NOMO-1 treated with DMSO at 0.1 percent for 48 hours (cell line): ENCODE measurements at regions not wholly inside any gene's neighbourhood (a gene's known extent, or its start where the extent isn't known, plus 50 kb on each side); places are given as distances from the start of the nearest gene placed in this dataset.
"Not testable (repeated sequence)": the region's sequence is repeated elsewhere in the genome, so short reads cannot be mapped to it uniquely, and the experiment has no call there.

Source experiments
- DNase-seq: peaks from one replicate; lab custom pipeline; 2025; ENCODE audit not compliant: unreplicated experiment; lab: John Stamatoyannopoulos, UW

- no peak for DNase-seq
These were observed 419.7 kb upstream of the ZEB2 start for GRCh38 chr2:144939590-144939989.

- DNase-seq: no peak
These were observed 418.2 kb upstream of the ZEB2 start for GRCh38 chr2:144937910-144938709.

- no peak for DNase-seq
These were observed 417.1 kb upstream of the ZEB2 start for GRCh38 chr2:144937066-144937465.

- no peak for DNase-seq
These were observed 416.5 kb upstream of the ZEB2 start for GRCh38 chr2:144936442-144936841.

- peak; percentile 94 for DNase-seq
These were observed 415.8 kb upstream of the ZEB2 start for GRCh38 chr2:144935736-144936135.

- no peak for DNase-seq
These were observed 415.3 kb upstream of the ZEB2 start for GRCh38 chr2:144935191-144935590.

- no peak for DNase-seq
These were observed 412.0 kb upstream of the ZEB2 start for GRCh38 chr2:144931960-144932359.

- no peak for DNase-seq
These were observed 411.6 kb upstream of the ZEB2 start for GRCh38 chr2:144931480-144931879.

- DNase-seq: no peak
These were observed 407.5 kb upstream of the ZEB2 start for GRCh38 chr2:144927429-144927828.

- DNase-seq: no peak
These were observed 406.0 kb upstream of the ZEB2 start for GRCh38 chr2:144925886-144926285.

GRCh38 chr2:144924827-144925226, 404.9 kb upstream of the ZEB2 start:
- DNase-seq: no peak

GRCh38 chr2:144922519-144922918, 402.6 kb upstream of the ZEB2 start:
- no peak for DNase-seq

GRCh38 chr2:144920755-144921530, 401.0 kb upstream of the ZEB2 start:
- no peak for DNase-seq

GRCh38 chr2:144914622-144915318, 394.9 kb upstream of the ZEB2 start:
- DNase-seq: no peak

- DNase-seq: no peak
These were observed 394.2 kb upstream of the ZEB2 start for GRCh38 chr2:144914113-144914512.

- no peak for DNase-seq
These were observed 392.3 kb upstream of the ZEB2 start for GRCh38 chr2:144912206-144912605.

- DNase-seq: no peak
These were observed 386.0 kb upstream of the ZEB2 start for GRCh38 chr2:144905956-144906355.

GRCh38 chr2:144904612-144905011, 384.7 kb upstream of the ZEB2 start:
- no peak for DNase-seq

GRCh38 chr2:144903045-144903444, 383.1 kb upstream of the ZEB2 start:
- DNase-seq: not testable (repeated sequence)

GRCh38 chr2:144901386-144901785, 381.5 kb upstream of the ZEB2 start:
- DNase-seq: not testable (repeated sequence)

- DNase-seq: no peak
These were observed 376.4 kb upstream of the ZEB2 start for GRCh38 chr2:144896341-144896740.
